HG03432 (cell line): ENCODE measurements at regions not wholly inside any gene's neighbourhood (a gene's known extent, or its start where the extent isn't known, plus 50 kb on each side); places are given as distances from the start of the nearest gene placed in this dataset.
"Not testable (repeated sequence)": the region's sequence is repeated elsewhere in the genome, so short reads cannot be mapped to it uniquely, and the experiment has no call there.

Experiments
- ATAC-seq: cut with Tn5 transposase; IDR thresholded peaks from one replicate; pipeline ENCODE4 v1.9.1; 2021; ENCODE audit warnings: mild to moderate bottlenecking, moderate library complexity; ENCODE audit not compliant: unreplicated experiment

DNA sequence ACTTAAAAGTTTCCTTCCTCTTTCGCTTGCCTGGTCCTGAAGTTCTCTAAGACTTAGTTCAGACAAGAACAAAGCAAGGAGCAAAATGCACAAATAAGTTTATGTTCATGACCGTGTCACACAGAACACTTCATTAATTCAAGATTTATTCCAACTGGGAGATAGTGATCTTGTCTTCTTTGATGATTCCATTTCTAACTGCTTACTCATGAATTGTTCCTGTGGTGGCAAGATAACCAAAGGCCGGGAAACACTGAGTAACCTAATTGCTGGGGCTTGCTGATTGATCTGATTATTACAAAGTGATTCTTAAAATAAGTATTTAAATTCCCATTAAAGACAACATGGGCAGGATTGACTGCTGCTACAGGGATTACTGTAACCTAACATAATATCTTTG, 1462.9 kb upstream of the RAG2 start:
- no peak for ATAC-seq

DNA sequence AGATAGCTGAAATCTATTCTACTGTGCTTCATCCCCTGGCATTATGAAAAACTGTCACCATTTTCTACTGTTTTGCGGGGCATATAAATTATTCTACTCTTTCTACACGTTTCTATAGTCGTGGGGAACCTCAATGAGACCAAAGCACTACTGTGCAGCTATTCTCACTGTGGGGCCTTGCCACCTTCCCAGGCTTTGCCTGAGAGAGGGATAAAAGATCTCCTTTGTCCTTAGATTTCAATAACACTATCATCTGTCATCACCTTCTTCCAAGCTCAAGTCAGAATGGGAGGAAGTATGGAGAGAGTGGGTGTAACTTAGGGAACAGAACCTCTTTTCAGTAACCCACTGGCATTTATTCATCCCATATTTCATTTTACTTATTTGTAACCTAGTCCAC, 1462.1 kb upstream of the RAG2 start:
- ATAC-seq: no peak

DNA sequence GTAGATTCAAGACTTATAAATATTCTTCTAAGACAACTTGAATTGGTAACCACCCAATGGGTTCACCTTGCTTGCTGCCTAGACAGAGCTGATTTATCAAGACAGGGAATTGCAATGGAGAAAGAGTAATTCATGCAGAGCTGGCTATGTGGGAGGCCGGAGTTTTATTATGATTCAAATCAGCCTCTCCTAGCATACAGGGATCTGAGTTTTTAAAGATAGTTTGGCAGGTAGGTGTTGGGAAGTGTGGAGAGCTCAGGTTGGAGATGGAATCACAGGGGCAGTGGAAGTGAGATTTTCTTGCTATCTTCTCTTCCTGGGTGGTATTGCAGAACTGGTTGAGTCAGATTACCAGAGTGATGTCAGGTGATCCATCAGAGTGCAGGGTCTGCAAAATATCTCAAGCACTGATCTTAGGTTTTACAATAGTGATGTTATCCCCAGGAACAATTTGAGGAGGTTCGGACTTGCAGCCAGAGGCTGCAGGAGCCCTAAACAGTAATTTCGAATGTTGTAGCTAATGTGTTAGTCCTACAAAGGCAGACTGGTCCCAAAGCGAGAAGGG, 1448.6 kb upstream of the RAG2 start:
- no peak for ATAC-seq

DNA sequence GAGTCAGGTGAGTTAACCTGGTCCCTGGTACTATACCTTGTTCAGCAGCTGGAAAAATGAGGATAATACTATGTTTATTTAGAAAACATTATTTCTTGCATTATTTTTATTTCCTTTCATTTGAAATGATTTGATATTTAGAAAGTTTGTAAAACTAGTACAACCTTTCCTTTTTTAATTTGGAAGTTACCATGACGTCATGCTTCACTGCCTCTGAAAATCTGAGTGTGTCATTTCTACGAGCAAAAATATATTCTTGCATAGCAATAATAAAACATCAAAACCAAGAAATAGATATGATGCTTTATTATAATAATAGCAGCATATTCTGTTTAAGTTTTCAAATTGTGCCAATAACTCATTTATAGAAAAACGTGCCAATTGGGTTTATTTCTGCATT, 1445.0 kb upstream of the RAG2 start:
- no peak for ATAC-seq

DNA sequence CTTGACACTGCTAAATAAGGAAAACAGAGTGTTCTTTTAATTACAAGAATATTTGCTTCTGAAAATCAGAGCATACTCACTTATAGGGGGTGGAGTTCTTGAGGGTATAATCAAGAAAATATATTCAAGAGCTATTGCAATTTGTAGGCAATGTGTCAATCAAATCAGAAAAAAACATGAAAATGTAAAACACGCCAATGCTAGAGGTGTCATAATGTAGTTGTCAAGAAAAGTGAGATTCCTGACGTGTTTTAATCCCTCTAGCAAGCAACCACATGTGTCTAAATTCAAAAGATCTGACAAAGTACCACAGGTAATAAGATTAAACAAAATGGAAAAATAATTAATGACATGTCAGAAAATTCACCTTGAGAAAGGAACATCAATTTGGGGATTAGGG, 1440.7 kb upstream of the RAG2 start:
- ATAC-seq: no peak

DNA sequence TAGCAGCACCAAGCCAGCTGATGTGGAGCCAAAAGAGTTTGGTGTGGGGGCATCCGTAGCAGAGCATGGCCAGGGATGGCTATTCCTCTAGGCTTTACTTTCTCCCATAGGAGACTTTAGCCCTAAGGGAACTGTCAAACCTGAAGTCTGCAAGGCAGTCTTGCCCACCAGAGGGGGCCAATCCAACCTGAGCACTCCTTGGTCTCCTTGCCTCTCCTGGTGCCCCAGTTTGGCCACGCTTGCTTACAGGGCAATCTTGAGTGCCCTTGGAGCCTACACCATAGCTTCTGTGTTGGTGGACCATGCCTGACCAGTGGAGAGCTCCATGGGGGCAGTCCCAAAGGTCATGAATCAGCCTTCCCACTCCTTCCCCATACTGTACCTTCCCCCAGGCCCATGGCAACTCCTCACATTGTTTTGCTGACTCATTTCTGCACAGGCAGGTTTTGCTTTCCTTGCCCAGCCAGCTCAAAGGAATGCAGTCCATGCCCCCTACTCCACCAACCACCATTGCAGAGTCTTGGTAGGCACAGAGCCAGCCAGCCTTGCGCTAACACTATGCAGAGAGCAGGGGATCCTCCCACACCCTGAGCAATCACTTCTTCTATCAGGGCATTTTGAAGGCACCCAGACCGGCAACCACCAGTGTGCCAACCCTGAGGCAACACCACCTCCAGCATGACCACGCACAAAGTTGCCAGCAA, 1421.2 kb upstream of the RAG2 start:
- no peak for ATAC-seq

DNA sequence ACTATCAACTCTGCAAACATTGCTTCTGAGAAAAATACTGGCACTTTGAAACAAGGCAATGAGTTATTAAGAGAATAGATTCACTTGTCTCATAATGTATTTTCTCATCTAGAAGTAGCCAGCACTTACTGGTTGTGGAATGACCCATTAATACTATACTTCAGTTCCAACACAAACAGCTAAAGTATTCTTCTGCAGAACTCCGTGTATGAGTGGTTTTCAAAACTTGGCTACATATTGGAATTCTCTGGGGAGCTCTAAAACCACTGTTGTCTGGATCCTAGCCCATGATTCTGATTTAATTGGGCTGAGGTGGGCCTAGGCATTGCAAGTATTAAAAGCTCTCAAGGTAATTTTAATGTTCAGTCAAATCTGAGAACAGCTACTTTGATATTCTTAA, 1416.4 kb upstream of the RAG2 start:
- no peak for ATAC-seq

DNA sequence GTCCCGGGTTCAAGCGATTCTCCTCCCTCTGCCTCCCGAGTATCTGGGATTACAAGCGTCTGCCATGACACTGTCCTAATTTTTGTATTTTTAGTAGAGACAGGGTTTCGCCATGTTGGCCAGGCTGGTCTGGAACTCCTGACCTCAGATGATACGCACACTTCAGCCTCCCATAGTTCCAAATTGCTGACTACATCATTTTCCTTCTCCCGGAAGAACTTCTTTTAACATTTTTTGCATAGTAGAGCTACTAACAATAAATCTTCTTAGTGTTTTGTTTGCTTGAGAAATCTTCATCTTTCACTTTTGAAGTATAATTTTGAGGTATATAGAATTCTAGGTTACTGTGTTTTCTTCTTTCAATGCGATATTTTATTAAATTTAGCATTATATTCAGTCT, 1415.1 kb upstream of the RAG2 start:
- ATAC-seq: no peak

DNA sequence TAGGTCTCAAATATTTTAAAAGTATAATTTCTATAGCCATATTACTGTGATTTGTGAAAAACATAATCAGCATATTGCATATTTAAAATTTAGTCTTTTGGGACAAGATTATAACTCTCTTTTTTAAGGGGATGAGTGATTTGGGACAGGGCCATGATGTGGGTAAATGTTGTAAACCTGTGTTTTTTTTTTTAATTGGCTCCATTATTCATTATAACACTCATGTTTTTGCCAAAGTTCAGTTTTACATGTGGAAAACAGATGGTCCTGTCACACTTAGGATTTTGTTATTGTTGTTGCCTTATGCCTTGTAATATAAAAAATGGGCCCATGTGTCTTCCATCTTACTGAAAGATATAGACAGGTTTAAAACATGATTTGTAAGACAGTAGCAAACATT, 1413.5 kb upstream of the RAG2 start:
- ATAC-seq: no peak

DNA sequence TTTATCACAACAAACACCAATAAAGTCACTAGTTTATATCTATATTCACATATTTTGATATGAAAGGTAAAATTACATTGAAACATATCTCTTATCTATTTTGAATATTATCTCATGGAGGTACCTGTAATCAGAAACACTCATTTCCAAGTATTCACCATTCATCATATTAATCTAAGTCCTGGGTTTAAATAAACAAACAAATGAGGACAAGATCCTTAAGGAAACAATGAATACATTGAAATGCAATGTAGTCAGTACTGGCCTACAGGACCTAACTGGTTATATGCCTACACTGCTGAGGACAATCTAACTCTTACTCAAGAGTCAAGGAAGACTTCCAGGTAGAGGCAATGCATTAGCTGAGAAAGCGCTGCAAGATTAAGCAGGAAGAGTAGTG, 1411.9 kb upstream of the RAG2 start:
- no peak for ATAC-seq

DNA sequence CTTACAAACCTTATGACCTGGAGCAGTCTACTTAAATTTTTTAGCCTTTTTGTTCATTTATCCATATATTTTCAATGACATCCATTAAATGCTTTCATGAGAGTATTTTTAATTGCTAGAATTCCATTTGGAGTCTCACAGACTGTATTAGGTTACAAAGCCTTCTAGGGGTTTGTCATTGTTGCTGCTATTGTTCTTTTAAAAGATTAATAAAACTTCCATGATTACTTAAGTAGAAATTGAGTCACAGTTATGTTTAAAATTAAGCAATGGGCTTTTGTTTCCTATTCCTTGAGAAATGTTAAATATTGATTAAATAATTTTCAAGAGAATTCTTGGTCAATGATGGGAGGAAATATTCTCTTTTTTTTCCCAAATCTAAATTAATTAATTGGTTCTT, 1408.4 kb upstream of the RAG2 start:
- ATAC-seq: no peak

DNA sequence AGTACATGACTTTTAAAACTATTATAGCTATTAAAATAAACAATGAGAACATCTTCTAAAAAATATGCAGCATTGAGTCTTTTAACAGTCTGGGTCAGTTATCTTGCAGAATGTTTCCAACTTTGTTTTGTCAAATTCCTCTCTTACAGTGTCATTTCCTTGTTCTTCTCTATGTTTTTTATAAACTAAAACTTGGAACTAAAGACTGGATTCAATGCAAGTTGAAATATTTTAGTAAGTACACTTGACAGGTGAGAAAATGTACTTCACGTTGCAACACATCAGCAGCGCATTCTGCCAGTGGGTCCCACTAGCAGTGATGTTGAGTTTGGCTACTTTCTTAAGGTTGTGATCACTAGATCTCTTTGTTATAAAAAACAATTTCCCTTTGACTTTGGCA, 1407.6 kb upstream of the RAG2 start:
- no peak for ATAC-seq

DNA sequence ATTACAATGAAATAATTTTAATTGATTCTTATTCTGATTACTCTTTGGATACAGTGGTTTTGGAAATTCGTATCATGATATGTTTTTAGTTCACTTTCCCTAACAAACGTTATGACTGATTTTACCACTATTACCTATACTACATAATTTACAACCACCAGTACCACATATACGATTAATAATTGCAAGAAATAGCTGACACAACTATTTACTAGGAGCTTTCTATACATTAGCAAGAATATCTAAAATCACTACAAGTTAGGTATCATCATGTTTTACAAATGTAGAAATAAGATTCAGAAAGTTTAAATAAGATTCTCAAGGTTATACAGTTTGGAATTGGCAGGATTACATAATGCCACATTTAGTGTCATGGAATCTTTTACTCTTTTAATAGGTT, 1401.1 kb upstream of the RAG2 start:
- ATAC-seq: no peak

DNA sequence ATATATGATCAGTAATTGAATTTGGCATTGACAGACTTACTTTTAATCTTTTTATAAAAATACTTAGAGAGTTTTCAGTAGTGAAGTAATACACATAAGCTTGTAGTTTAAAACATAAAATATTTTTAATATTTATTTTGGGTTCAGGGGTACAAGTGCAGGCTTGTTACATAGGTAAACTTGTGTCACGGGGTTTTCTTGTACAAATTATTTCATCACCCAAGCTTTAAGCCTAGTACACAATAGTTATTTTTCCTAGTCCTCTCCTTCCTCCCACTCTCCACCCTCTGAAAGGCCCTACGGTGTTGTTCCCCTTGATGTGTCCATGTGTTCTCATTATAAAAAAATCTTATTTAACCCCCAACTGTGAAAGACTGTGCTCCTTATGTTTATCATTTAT, 1397.8 kb upstream of the RAG2 start:
- no peak for ATAC-seq

DNA sequence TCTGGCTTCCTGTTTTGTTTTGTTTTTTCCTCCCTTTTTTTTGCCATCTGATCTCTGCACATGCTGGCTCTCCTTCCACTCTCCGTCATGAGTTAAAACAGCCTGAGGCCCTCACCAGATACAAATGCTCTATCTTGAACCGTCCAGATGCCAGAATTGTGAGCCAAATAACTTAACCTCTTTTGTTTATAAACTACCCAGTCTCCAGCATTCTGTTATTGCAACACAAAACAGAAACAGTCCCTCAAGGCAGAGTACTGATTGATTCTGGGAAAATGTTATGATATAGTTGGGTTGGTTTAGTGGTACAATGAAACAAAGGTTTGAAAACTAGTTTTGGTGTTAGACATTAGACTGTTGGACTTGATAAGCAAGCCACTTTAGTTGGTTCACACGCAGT, 1390.0 kb upstream of the RAG2 start:
- ATAC-seq: no peak

DNA sequence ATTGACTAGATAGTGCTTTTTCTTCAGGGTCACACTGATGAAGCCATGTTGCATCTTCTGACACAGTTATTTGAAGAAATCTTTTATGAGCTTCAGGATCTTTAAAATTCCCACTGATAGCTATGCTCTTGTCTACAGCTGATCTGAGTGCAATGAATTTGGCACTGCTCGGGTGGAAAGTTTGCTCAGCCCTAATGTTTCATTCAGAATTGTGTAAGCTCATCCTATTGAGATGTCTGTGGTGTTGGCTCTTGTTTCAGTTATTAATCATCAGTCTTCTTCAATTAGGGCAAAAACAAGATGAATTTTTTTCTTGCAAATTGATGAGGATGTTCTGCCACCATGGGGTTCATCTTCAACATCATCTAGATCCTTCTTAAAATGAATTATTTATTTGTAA, 1387.0 kb upstream of the RAG2 start:
- no peak for ATAC-seq

DNA sequence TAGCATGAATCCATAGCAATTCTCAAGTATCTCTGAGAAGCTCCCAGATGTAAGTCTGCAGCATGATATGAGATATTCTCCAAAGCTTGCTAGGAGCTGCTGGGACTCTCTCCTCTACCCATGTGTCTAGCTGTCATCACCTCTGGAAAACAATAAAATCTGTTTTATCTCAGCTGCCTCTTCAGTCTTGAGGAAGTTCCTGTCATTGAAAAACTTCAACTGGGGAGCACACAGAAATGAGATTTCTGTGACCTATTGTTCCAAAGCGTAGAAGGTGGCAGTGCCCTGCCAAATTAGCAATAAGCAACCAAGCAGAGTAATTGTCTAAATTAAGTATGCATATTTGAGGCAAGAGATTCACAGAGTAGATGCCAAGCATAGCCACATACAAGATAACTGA, 1380.6 kb upstream of the RAG2 start:
- no peak for ATAC-seq

DNA sequence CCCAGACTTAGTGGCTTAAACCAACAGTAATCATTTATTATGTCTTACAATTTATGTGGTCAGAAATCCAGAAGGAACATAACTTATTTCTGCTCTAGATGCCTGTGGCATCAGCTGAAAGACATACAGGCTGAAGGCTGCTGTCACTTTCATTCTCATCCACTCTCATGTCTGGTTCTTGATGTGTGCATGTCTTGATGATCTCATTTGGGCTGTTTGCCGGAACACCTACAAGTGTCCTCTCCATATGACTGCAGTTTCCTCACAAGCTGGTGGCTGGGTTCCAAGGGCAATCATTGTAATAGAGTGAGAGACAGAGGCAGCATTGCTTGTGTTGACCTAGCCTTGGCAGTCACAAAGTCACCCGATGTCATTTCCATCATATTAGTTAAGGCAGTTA, 1375.9 kb upstream of the RAG2 start:
- ATAC-seq: no peak

DNA sequence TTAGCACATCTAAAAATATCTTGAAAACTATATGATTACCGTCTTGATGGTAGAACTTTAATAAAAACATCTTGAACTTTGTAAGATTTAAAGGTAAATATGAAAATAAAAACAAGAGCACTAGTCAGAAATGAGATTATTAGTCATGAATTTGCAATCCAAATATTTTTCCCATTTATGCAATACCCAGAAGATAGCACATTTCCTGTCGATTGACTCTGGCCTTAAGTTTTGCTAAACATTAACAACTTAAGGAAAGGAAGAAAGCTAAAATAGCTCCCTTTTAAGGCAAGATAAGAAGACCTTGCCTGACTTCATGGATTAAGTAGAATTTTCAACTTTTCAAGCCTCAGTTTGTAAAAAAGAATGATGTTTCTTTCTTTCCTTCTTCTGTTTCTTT, 1374.7 kb upstream of the RAG2 start:
- ATAC-seq: no peak

DNA sequence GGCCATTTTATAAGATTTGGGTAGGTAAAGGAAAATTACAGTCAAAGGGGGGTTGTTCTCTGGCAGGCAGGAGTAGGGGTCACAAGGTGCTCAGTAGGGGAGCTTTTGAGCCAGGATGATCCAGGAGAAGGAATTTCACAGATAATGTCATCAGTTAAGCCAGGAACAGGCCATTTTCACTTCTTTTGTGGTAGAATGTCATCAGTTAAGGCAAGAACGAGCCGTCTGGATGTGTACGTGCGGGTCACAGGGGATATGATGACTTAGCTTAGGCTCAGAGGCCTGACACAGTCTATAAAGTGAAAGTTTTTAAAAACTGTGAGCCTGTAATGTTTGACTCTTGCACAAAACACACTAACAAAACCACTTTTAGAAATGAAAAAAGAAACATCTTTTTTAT, 1371.3 kb upstream of the RAG2 start:
- ATAC-seq: not testable (repeated sequence)

DNA sequence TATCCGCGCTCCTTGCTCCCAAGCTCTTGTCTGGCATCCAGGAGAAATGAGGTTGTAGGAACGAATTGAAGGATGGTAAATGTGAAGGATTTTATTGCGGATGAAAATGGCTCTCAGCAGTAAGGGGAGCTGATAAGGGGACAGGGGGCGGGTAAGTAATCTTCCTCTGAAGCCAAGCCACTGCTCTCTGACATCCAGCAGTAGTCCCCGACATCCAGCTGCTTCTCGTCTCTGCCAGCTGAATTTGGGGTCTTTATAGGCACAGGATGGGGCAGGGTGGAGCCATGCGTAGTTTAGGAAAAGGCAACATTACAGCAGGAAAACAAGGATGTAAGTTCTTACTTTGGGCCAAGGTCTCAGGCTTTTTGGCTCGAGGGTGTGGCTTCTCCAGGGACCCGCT, 1370.1 kb upstream of the RAG2 start:
- no peak for ATAC-seq

DNA sequence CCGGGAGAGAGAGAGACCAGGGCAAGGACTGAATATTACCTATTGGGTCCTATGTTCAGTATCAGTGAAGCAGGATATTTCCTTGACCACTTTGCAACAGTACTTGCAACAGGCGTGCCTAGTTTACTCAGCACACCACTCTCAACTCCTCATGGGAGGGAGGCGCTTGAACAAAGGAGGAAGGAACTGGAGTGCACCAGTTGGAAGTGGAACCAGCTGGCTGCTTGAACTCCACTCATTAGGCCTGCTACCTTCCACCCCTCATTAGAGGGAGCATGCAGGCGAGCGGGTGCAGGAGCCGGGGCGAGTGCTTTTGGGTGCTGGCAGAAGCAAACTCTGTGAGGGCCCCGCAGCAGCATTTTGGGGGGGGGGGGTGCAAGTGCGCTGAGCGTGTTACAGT, 1369.6 kb upstream of the RAG2 start:
- no peak for ATAC-seq

DNA sequence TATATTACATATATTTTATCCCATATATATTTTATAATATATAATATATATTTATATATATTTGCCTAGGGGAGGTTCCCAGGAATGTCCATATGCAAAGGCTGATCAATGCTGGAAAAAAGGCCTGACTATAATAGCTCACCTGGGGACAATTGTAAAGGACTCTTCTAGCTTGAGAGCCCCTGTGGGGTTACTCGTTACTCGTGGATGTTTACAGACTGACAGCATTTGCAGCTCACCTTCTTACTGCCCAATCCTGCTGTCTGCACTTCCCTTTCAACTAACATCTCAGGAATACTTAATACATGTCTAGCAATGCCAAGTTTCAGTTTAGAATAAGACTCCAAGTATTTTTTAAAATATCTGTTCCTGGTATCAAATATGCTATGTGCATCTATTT, 1365.4 kb upstream of the RAG2 start:
- no peak for ATAC-seq
